CD14-positive monocyte (primary cell): ENCODE measurements at regions not wholly inside any gene's neighbourhood (a gene's known extent, or its start where the extent isn't known, plus 50 kb on each side); places are given as distances from the start of the nearest gene placed in this dataset.
A peak's percentile ranks its signal among the peaks of the same experiment; 100 is the strongest.

Experiments used
- DNase-seq, 3 donors: peaks; one replicate each; pipeline ENCODE4 v3.0.0-alpha.2; 2011 to 2022
- H2AFZ ChIP-seq: 2 replicates; pipeline ENCODE4 v1.6.0; 2012; ENCODE audit warnings: mild to moderate bottlenecking, low read depth, low read length, inconsistent platforms; ENCODE audit not compliant: insufficient read depth, poor library complexity, severe bottlenecking
- H3K27ac ChIP-seq, 2 donors: 1 replicate in 1 of 2; 2 replicates in 1 of 2; pipeline ENCODE4 v1.5.1; 2012 to 2013; ENCODE audit warnings: low read length in 2 of 2, control low read depth in 1 of 2, inconsistent platforms in 1 of 2, low read depth in 1 of 2, mild to moderate bottlenecking in 1 of 2
- H3K27me3 ChIP-seq, 2 donors: one replicate each; pipeline versions ENCODE4 v1.6.0 to v1.6.1; 2011 to 2013; ENCODE audit warnings: low read length in 2 of 2; ENCODE audit not compliant: control insufficient read depth in 2 of 2, insufficient read depth in 2 of 2
- H3K36me3 ChIP-seq, 2 donors: replicated peaks in 1 of 2; 1 replicate in 1 of 2; 2 replicates in 1 of 2; pipeline versions ENCODE4 v1.5.1 to v1.6.1; 2012 to 2013; ENCODE audit warnings: low read length in 2 of 2, control low read depth in 1 of 2, inconsistent platforms in 1 of 2, mild to moderate bottlenecking in 1 of 2; ENCODE audit not compliant: insufficient read depth in 2 of 2, control insufficient read depth in 1 of 2
- H3K4me1 ChIP-seq, 2 donors: 1 replicate in 1 of 2; 2 replicates in 1 of 2; pipeline versions ENCODE4 v1.5.1 to v1.6.1; 2012 to 2013; ENCODE audit warnings: low read length in 2 of 2, control low read depth in 1 of 2, inconsistent platforms in 1 of 2, mild to moderate bottlenecking in 1 of 2, moderate library complexity in 1 of 2; ENCODE audit not compliant: insufficient read depth in 2 of 2, control insufficient read depth in 1 of 2
- H3K4me2 ChIP-seq: replicated peaks from 2 replicates; pipeline ENCODE3; 2012; ENCODE audit warnings: low read length, moderate library complexity, mild to moderate bottlenecking; ENCODE audit not compliant: poor library complexity, severe bottlenecking; ENCODE audit errors: extremely low read depth
- H3K4me3 ChIP-seq, 3 experiments: fragments of 200-600 bp in 1 of 3; sonication (generic) in 1 of 3; replicated peaks in 1 of 3; 1 replicate in 2 of 3; 2 replicates in 1 of 3; pipeline ENCODE4 v1.5.1; 2011 to 2013; ENCODE audit warnings: low read length in 3 of 3, mild to moderate bottlenecking in 3 of 3, control low read depth in 2 of 3, low read depth in 2 of 3, inconsistent platforms in 1 of 3, moderate library complexity in 1 of 3
- H3K79me2 ChIP-seq: 2 replicates; pipeline ENCODE4 v1.6.0; 2012; ENCODE audit warnings: mild to moderate bottlenecking, control low read depth, inconsistent platforms, low read length, moderate library complexity; ENCODE audit not compliant: insufficient read depth
- H3K9ac ChIP-seq: 2 replicates; pipeline ENCODE4 v1.6.0; 2017; ENCODE audit warnings: low read length, mild to moderate bottlenecking; ENCODE audit not compliant: insufficient read depth, poor library complexity, severe bottlenecking
- H3K9me3 ChIP-seq, 2 donors: replicated peaks in 1 of 2; 1 replicate in 1 of 2; 2 replicates in 1 of 2; pipeline versions ENCODE4 v1.5.1 to v1.6.1; 2012 to 2013; ENCODE audit warnings: low read length in 2 of 2, control low read depth in 1 of 2; ENCODE audit not compliant: control insufficient read depth in 1 of 2, insufficient read depth in 1 of 2
- H4K20me1 ChIP-seq: 2 replicates; pipeline ENCODE4 v1.6.0; 2012; ENCODE audit warnings: mild to moderate bottlenecking, low read length, control low read depth, moderate library complexity; ENCODE audit not compliant: insufficient read depth
- H3K27ac Mint-ChIP-seq, 7 donors: one replicate each; pipeline ENCODE4 v1.8.0; 2020; ENCODE audit warnings: mild to moderate bottlenecking in 7 of 7, mixed read lengths in 7 of 7, moderate library complexity in 6 of 7, inconsistent platforms in 2 of 7
- H3K27me3 Mint-ChIP-seq, 3 donors: one replicate each; pipeline ENCODE4 v1.8.0; 2021 to 2022; ENCODE audit warnings: low read depth in 3 of 3, mild to moderate bottlenecking in 3 of 3, mixed read lengths in 3 of 3, moderate library complexity in 3 of 3, inconsistent platforms in 1 of 3
- H3K36me3 Mint-ChIP-seq, 2 donors: one replicate each; pipeline ENCODE4 v1.8.0; 2020; ENCODE audit warnings: mixed read lengths in 2 of 2, inconsistent platforms in 1 of 2, mild to moderate bottlenecking in 1 of 2
- H3K4me1 Mint-ChIP-seq: one replicate; pipeline ENCODE4 v1.8.0; 2020; ENCODE audit warnings: mild to moderate bottlenecking, mixed read lengths
- H3K4me3 Mint-ChIP-seq, 2 donors: one replicate each; pipeline ENCODE4 v1.8.0; 2020; ENCODE audit warnings: mild to moderate bottlenecking in 2 of 2, mixed read lengths in 2 of 2, moderate library complexity in 1 of 2
- H3K9me3 Mint-ChIP-seq, 7 donors: one replicate each; pipeline ENCODE4 v1.8.0; 2020 to 2022; ENCODE audit warnings: mixed read lengths in 7 of 7, mild to moderate bottlenecking in 6 of 7, moderate library complexity in 6 of 7, inconsistent platforms in 2 of 7
- WGBS: methylation state at CpG from one replicate; pipeline ENCODE4 v1.1.5; 2013; ENCODE audit warnings: missing lambda C conversion rate; ENCODE audit not compliant: insufficient coverage; 5-methylcytosine and 5-hydroxymethylcytosine counted together
- intact Hi-C, 2 donors: fragments of 100-400 bp; cut with micrococcal nuclease; formaldehyde crosslinking; loops; one replicate each; pipeline versions ENCODE4 v1.15.0 to v1.15.1; 2023
- TF ChIP-seq, protein P1 (sequence below): fragments of 200-600 bp; IDR thresholded peaks from one replicate; pipeline ENCODE4 v1.8.0; 2022; ENCODE audit warnings: antibody characterized with exemption, mild to moderate bottlenecking

DNA sequence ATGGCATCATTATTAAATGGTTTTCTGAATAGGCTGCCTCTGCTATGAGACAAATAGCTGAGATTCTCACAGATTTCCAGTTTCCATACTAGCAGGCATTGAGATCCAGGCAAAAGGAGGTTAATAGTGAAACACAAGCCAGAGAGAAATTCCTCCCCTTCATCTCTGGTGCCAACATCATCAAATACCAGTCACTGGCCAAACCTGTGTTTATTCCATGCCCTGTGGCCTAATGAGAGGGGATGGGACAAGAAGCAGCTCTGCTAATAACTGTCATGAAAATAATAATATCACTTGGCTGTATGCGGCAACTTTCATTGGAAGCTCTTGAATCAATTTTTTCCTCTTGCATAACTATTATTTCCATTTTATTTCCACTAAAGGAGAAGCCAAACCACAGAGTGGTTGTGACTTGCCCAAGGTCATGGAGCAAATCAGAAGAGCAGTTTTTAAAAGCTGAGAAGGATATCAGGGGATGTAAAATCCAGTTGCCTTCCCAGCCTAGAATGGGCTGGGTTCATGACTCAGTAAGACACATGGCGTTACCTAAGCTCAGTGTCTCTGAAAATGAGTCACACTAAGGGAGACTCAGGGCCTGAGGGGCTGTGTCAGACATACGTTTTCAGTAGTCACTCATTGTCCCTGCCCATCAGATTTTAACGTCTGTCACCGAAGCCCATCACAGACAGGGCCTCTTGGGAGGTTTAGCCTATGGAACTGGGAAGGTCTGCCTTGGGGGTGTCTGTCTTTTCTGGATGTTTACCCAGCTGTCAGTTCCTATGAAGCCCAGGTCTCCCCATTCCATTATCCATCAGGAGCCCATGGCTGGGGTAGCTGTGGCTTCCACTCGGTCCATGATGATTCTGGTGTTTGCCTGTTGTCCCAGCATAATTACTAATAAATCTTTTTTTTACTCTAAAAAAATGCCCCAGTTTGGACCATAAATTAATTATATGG, 208.8 kb upstream of the EEA1 start:
- DNase-seq = peak; percentile 89 to 95 (median 94)
- peak overlapping the region; percentile 80 to 91 for H3K27ac ChIP-seq
- H3K4me1 Mint-ChIP-seq = peaks cover 65% of the 10 kb centered on the region
- H4K20me1 ChIP-seq = no peaks in the 10 kb centered on the region
- H3K9me3 Mint-ChIP-seq = peaks cover 0 to 3% (median 2%) of the 10 kb centered on the region in 7 donors
- peak overlapping the region; percentile 58 for H3K9ac ChIP-seq
- no peaks in the 10 kb centered on the region for H3K27me3 ChIP-seq
- H3K27ac Mint-ChIP-seq = peak overlapping the region; percentile 94 to 99 (median 97)
- no peak overlapping the region for H2AFZ ChIP-seq
- no peaks in the 10 kb centered on the region for H3K79me2 ChIP-seq
- H3K9me3 ChIP-seq = no peaks in the 10 kb centered on the region
- H3K4me3 ChIP-seq = no peak overlapping the region
- no peaks in the 10 kb centered on the region for H3K27me3 Mint-ChIP-seq
- H3K36me3 ChIP-seq = no peaks in the 10 kb centered on the region
- peaks cover 66 to 70% of the 10 kb centered on the region in 2 donors for H3K4me1 ChIP-seq
- no peak overlapping the region for H3K4me2 ChIP-seq
- 40% methylated on average over 4 of the region's 6 CpGs for WGBS
- peaks cover 3 to 5% of the 10 kb centered on the region in 2 donors for H3K36me3 Mint-ChIP-seq
- intact Hi-C loops = no loop called here
- TF ChIP-seq, protein P1, sequence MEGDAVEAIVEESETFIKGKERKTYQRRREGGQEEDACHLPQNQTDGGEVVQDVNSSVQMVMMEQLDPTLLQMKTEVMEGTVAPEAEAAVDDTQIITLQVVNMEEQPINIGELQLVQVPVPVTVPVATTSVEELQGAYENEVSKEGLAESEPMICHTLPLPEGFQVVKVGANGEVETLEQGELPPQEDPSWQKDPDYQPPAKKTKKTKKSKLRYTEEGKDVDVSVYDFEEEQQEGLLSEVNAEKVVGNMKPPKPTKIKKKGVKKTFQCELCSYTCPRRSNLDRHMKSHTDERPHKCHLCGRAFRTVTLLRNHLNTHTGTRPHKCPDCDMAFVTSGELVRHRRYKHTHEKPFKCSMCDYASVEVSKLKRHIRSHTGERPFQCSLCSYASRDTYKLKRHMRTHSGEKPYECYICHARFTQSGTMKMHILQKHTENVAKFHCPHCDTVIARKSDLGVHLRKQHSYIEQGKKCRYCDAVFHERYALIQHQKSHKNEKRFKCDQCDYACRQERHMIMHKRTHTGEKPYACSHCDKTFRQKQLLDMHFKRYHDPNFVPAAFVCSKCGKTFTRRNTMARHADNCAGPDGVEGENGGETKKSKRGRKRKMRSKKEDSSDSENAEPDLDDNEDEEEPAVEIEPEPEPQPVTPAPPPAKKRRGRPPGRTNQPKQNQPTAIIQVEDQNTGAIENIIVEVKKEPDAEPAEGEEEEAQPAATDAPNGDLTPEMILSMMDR = no peak
- no peak overlapping the region for H3K4me3 Mint-ChIP-seq

DNA sequence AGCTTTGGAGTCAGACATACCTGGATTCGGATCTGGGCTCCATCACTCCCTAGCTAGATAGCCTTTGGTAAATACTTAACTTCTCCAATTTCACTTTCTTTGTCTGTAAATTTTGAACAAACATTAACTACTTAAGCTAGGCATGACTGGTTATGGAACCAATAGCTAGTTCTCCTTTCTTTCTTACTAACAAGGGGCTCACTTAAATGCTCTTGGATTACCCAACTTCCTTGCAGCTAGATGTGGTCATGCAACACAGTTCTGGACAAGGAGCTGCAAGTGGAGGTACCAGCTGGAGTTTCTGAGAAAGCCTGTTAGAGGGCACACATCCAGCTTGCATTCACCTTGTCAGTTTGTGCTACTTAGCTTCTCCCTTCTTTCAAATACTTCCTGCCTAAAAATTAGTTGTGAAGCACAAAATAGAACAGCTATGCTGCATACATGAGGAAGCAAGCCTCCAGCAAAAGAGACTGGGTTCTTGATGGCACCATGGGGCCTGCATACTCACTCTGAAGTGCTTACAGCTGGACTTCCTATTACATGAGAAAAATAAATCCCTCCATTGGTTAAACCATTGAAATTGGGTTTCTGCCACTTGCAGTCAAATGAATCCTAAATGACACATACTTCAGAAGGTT, 210.1 kb upstream of the EEA1 start:
- Mint-ChIP-seq H3K9me3 (peaks cover 0 to 3% (median 2%) of the 10 kb centered on the region in 7 donors), H3K4me3 (peak overlapping the region in 1 of 2 donors; percentile 55)

More for the DNA sequence above, 210.1 kb upstream of the EEA1 start:
- Mint-ChIP-seq H3K27me3 (no peaks in the 10 kb centered on the region), H3K36me3 (peaks cover 3 to 5% of the 10 kb centered on the region in 2 donors), H3K4me1 (peaks cover 62% of the 10 kb centered on the region), H3K27ac (peak overlapping the region; percentile 94 to 99 (median 97))
- no peaks in the 10 kb centered on the region for H3K36me3 ChIP-seq
- no peaks in the 10 kb centered on the region for H3K79me2 ChIP-seq
- TF ChIP-seq, protein P1 = no peak
- H3K27me3 ChIP-seq = no peaks in the 10 kb centered on the region
- intact Hi-C loops = no loop called here
- H4K20me1 ChIP-seq = no peaks in the 10 kb centered on the region
- H3K4me2 ChIP-seq = peak overlapping the region; percentile 25
- no peak overlapping the region for H2AFZ ChIP-seq
- no peaks in the 10 kb centered on the region for H3K9me3 ChIP-seq
- H3K9ac ChIP-seq = peak overlapping the region; percentile 58
- peak; percentile 77 to 90 (median 88) for DNase-seq
- peak overlapping the region in 1 of 3 experiments; percentile 9 for H3K4me3 ChIP-seq
- peak overlapping the region; percentile 23 to 91 for H3K27ac ChIP-seq
- 13% methylated on average over 1 of the region's 1 CpG for WGBS
- H3K4me1 ChIP-seq = peaks cover 61 to 62% of the 10 kb centered on the region in 2 donors
